MM.1S (cell line): ENCODE measurements at regions not wholly inside any gene's neighbourhood (a gene's known extent, or its start where the extent isn't known, plus 50 kb on each side); places are given as distances from the start of the nearest gene placed in this dataset.

Source experiments
- EZH2 ChIP-seq: fragments of 300-600 bp; sonication (generic); optimal IDR thresholded peaks from 2 replicates; pipeline ENCODE3; 2017; ENCODE audit warnings: low read depth, mild to moderate bottlenecking, antibody characterized with exemption, low read length, mixed read lengths
- EZH2phosphoT487 ChIP-seq: fragments of 300-600 bp; sonication (generic); IDR thresholded peaks from 2 replicates; pipeline ENCODE4 v1.6.1; 2018; ENCODE audit warnings: antibody characterized with exemption, low read length
- TF ChIP-seq, protein P1 (sequence below): fragments of 300-600 bp; sonication (generic); IDR thresholded peaks from 2 replicates; pipeline ENCODE4 v1.5.1; 2016; ENCODE audit warnings: antibody characterized with exemption, low read length, mixed read lengths

- TF ChIP-seq, protein P1, sequence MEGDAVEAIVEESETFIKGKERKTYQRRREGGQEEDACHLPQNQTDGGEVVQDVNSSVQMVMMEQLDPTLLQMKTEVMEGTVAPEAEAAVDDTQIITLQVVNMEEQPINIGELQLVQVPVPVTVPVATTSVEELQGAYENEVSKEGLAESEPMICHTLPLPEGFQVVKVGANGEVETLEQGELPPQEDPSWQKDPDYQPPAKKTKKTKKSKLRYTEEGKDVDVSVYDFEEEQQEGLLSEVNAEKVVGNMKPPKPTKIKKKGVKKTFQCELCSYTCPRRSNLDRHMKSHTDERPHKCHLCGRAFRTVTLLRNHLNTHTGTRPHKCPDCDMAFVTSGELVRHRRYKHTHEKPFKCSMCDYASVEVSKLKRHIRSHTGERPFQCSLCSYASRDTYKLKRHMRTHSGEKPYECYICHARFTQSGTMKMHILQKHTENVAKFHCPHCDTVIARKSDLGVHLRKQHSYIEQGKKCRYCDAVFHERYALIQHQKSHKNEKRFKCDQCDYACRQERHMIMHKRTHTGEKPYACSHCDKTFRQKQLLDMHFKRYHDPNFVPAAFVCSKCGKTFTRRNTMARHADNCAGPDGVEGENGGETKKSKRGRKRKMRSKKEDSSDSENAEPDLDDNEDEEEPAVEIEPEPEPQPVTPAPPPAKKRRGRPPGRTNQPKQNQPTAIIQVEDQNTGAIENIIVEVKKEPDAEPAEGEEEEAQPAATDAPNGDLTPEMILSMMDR, result no peak
- no peak for TF ChIP-seq EZH2
- no peak for TF ChIP-seq EZH2phosphoT487
Observed at GRCh38 chr6:80690551-80691131, 584.2 kb downstream of the BCKDHB start.
